ENCODE measurements at regions not wholly inside any gene's neighbourhood (a gene's known extent, or its start where the extent isn't known, plus 50 kb on each side); places are given as distances from the start of the nearest gene placed in this dataset.
"Not testable (repeated sequence)": the region's sequence is repeated elsewhere in the genome, so short reads cannot be mapped to it uniquely, and the experiment has no call there.

DNA sequence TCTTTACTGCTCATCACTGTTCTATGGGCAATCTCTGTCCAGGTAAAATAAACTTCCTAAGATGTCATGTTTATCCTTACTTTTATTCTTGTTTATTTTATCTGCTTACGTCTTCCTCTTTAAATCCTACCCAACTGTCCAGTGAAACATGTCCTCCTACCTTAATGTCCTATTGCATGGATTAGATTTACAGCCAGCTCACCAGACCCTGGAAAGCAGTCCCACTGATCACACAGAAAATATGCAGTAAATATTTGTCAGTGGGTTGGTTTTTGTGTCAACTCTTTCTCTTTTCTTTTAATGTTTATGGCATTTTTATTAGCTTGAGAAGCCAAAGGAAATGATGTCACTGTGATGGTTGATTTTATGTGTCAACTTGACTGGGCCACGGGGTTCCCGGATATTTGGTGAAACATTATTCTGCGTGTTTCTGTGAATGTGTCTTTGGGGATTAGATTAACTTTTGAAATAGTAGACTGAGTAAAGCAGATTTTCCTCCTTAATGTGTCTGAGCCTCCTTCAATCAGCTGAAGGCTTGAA is 258.3 kb downstream of the SRGAP2C start:
- Histone ChIP-seq H3K4me1 (ENCODE audit: control insufficient read depth, insufficient read depth, low read length, poor library complexity, severe bottlenecking) (no peaks in the 10 kb centered on the region), H3K9me3 (ENCODE audit: control insufficient read depth, low read length) (no peaks in the 10 kb centered on the region), H3K27ac (ENCODE audit: low read depth, low read length, severe bottlenecking) (no peak overlapping the region), H3K36me3 (ENCODE audit: control insufficient read depth, insufficient read depth, low read length) (no peaks in the 10 kb centered on the region), H3K4me3 (ENCODE audit: extremely low read depth, insufficient read depth, low read length, poor library complexity, severe bottlenecking) (no peak overlapping the region)
- WGBS, 2 experiments (ENCODE audit: insufficient coverage in 2 of 2), result 85 to 93% methylated on average over 3 to 4 of the region's 4 CpGs

DNA sequence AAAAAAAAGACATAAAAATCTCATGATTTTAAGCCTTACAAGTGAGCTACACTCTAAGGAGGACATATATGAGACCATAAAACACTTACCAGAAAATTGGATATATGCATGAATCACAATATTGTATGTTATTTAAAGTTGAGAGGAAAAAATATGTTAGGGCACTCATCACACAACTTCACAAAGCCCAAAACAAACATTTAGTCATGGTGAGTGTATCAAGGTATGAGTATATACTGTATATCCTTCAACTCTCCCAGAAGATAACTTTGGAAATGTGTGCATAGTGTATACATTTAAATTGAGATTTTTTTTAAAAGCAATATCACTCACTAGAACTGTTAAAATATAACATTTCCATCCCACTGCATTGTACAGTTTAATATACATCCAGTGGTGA is 259.3 kb downstream of the SRGAP2C start:
- H3K4me3 ChIP-seq (ENCODE audit: extremely low read depth, insufficient read depth, low read length, poor library complexity, severe bottlenecking), result no peak overlapping the region
- H3K27ac ChIP-seq (ENCODE audit: low read depth, low read length, severe bottlenecking), result no peak overlapping the region
- H3K36me3 ChIP-seq (ENCODE audit: control insufficient read depth, insufficient read depth, low read length), result no peaks in the 10 kb centered on the region
- H3K4me1 ChIP-seq (ENCODE audit: control insufficient read depth, insufficient read depth, low read length, poor library complexity, severe bottlenecking), result no peaks in the 10 kb centered on the region
- H3K9me3 ChIP-seq (ENCODE audit: control insufficient read depth, low read length), result no peaks in the 10 kb centered on the region

DNA sequence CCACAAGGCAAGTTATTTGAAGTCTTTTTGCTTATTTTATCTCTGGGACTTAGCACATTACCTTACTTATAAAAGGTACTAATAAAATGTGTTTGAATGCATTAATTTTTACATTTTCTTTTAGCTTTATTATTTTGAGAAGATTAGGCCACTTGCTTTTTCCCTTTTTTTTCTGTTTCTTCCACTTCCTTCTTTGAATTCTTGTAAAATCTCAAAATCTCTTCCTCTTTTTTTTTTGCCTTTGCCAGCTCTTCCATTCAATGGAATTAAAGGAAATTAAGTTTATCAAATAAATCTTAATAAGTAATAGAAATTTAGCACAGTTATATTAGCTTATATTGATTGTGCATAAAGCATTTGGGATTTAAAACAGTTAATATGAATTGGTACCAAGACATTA is 260.9 kb downstream of the SRGAP2C start:
- Histone ChIP-seq H3K4me3 (ENCODE audit: extremely low read depth, insufficient read depth, low read length, poor library complexity, severe bottlenecking) (no peak overlapping the region), H3K9me3 (ENCODE audit: control insufficient read depth, low read length) (no peaks in the 10 kb centered on the region), H3K4me1 (ENCODE audit: control insufficient read depth, insufficient read depth, low read length, poor library complexity, severe bottlenecking) (no peaks in the 10 kb centered on the region), H3K36me3 (ENCODE audit: control insufficient read depth, insufficient read depth, low read length) (no peaks in the 10 kb centered on the region), H3K27ac (ENCODE audit: low read depth, low read length, severe bottlenecking) (no peak overlapping the region)

DNA sequence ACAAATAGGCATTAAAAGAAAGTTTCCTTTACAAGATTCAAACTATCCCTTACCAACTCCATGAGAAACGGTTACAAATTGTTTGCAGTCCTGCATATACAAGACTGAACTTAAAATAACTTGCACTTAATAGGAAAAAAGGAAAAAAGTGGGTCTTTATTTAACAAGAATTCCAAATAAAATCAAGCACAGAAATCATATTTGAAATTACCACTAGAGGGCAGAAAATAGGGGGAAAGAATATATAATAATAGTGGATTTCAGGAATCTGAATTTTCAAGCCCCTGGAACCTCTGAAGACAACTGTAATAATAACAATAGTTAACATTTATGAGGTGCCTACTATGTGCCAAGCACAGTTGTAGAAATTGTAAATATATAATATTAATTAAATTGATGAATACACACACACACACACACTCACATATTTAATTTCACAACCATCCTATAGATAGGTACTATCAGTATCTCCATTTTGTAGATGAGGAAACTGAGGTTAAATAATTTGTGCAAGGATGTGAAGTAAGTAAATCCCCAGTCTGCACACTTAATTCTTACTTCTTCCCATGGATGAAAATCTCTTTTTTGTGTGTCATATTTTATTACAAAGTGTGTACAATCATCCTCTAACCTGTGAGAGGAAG is 262.6 kb downstream of the SRGAP2C start:
- H3K9me3 ChIP-seq (ENCODE audit: control insufficient read depth, low read length); H3K36me3 ChIP-seq (ENCODE audit: control insufficient read depth, insufficient read depth, low read length); H3K4me1 ChIP-seq (ENCODE audit: control insufficient read depth, insufficient read depth, low read length, poor library complexity, severe bottlenecking); H3K4me3 ChIP-seq (ENCODE audit: extremely low read depth, insufficient read depth, low read length, poor library complexity, severe bottlenecking); H3K27ac ChIP-seq (ENCODE audit: low read depth, low read length, severe bottlenecking): not testable (repeated sequence)
- no CpG with 5 or more reads among the region's 1 CpG for WGBS, 2 experiments (ENCODE audit: insufficient coverage in 2 of 2)

DNA sequence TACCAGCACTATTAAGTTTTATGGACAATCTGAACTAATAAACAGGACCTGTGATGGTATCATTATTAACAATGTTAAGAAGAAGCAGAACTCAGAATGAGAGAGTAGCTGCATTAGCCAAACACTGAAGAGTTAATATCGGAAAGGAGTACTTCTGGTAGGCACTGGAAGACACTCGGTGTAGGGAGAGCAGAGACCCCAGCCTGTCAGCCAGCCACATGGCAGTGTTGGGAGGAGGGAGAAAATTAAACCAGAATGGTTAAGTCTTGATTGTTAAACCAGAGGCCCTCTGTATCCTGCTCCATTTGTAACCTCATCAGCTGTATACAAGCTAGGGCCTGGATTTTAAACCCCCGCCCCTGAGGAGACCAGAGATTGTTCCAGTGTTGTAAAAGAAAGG is 263.3 kb downstream of the SRGAP2C start:
- not testable (repeated sequence) for H3K27ac ChIP-seq (ENCODE audit: low read depth, low read length, severe bottlenecking); H3K36me3 ChIP-seq (ENCODE audit: control insufficient read depth, insufficient read depth, low read length); H3K4me3 ChIP-seq (ENCODE audit: extremely low read depth, insufficient read depth, low read length, poor library complexity, severe bottlenecking); H3K9me3 ChIP-seq (ENCODE audit: control insufficient read depth, low read length); H3K4me1 ChIP-seq (ENCODE audit: control insufficient read depth, insufficient read depth, low read length, poor library complexity, severe bottlenecking)
- 100% methylated on average over 1 of the region's 3 CpGs; no CpG with 5 or more reads in 1 of the 2 experiments for WGBS, 2 experiments (ENCODE audit: insufficient coverage in 2 of 2)

DNA sequence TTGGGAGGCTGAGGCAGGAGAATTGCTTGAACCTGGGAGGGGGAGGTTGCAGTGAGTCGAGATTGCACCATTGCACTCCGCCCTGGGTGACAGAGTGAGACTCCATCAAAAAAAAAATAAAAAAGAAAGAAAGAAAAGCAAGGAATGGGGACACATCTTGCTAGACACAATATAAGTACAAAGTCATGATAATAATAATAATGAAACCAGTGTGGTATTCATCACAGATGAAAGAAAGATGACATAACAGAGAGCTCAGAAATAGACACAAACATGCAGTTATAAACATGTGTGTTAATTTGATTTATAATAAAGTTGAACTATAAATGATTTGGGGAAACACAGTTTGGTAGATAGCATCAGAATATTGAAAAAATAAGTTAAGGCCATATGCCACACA is 264.1 kb downstream of the SRGAP2C start:
- no peaks in the 10 kb centered on the region for H3K4me1 ChIP-seq (ENCODE audit: control insufficient read depth, insufficient read depth, low read length, poor library complexity, severe bottlenecking)
- no CpG with 5 or more reads among the region's 2 CpGs for WGBS, 2 experiments (ENCODE audit: insufficient coverage in 2 of 2)

DNA sequence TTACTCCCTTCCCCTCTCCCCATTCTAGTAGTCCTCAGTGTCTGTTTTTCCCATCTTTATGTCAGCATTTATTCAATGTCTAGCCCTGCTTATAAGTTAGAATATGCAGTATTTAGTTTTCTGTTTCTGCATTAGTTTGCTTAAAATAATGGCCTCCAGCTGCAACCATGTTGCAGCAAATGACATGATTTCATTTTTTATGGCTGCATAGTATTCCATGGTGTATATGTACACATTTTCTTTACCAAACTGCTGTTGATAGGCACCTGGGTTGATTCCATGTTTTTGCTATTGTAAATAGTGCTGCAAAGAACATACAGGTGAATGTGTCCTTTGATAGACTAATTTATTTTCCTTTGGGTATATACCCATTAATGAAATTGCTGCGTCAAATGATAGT is 267.7 kb downstream of the SRGAP2C start:
- no CpG with 5 or more reads among the region's 1 CpG for WGBS, 2 experiments (ENCODE audit: insufficient coverage in 2 of 2)

More for the DNA sequence above, 264.1 kb downstream of the SRGAP2C start:
- H3K4me3 ChIP-seq (ENCODE audit: extremely low read depth, insufficient read depth, low read length, poor library complexity, severe bottlenecking), result no peak overlapping the region
- no peaks in the 10 kb centered on the region for H3K36me3 ChIP-seq (ENCODE audit: control insufficient read depth, insufficient read depth, low read length)
- H3K9me3 ChIP-seq (ENCODE audit: control insufficient read depth, low read length), result no peaks in the 10 kb centered on the region
- H3K27ac ChIP-seq (ENCODE audit: low read depth, low read length, severe bottlenecking), result no peak overlapping the region

DNA sequence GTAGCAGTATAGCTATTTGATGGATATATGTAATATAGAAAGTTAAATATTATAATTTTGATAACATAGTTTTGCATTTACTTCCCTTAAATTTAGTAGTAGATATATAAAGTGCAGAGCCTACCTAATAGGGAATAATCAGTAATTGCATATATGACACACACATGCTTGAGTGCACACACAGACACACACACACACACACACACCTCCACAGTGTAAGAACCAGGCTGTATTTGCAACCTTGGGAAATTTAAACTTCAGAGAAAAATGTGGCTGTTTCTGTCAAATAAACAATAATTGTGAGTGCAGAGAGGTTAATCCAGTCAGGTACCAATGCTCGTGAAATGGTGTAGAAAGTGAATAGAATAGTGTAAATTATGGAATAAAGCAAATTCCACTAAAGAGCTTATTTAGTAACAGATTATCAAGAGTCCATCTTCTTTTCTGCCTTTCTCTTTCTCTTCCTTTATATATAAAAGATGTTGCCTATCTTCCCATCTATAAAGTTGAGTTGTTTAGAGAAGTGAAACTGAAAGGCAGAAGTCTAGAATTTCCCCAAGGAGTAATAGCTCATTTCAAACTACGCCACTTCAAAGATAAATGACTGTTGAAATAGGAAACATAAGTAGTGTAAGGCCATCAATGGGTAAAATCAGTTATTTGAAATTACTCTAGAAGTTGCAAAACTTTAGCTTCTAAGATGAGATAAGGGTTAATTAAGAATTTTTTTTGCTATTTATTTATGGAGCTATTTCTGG is 273.7 kb downstream of the SRGAP2C start:
- Histone ChIP-seq H3K9me3 (ENCODE audit: control insufficient read depth, low read length) (no peaks in the 10 kb centered on the region), H3K36me3 (ENCODE audit: control insufficient read depth, insufficient read depth, low read length) (no peaks in the 10 kb centered on the region), H3K27ac (ENCODE audit: low read depth, low read length, severe bottlenecking) (no peak overlapping the region), H3K4me1 (ENCODE audit: control insufficient read depth, insufficient read depth, low read length, poor library complexity, severe bottlenecking) (no peaks in the 10 kb centered on the region), H3K4me3 (ENCODE audit: extremely low read depth, insufficient read depth, low read length, poor library complexity, severe bottlenecking) (no peak overlapping the region)
- 100% methylated on average over 1 of the region's 2 CpGs; no CpG with 5 or more reads in 1 of the 2 experiments for WGBS, 2 experiments (ENCODE audit: insufficient coverage in 2 of 2)

More for the DNA sequence above, 267.7 kb downstream of the SRGAP2C start:
- H3K9me3 ChIP-seq (ENCODE audit: control insufficient read depth, low read length), result no peaks in the 10 kb centered on the region
- no peak overlapping the region for H3K27ac ChIP-seq (ENCODE audit: low read depth, low read length, severe bottlenecking)
- H3K4me1 ChIP-seq (ENCODE audit: control insufficient read depth, insufficient read depth, low read length, poor library complexity, severe bottlenecking), result no peaks in the 10 kb centered on the region
- no peaks in the 10 kb centered on the region for H3K36me3 ChIP-seq (ENCODE audit: control insufficient read depth, insufficient read depth, low read length)
- H3K4me3 ChIP-seq (ENCODE audit: extremely low read depth, insufficient read depth, low read length, poor library complexity, severe bottlenecking), result no peak overlapping the region

DNA sequence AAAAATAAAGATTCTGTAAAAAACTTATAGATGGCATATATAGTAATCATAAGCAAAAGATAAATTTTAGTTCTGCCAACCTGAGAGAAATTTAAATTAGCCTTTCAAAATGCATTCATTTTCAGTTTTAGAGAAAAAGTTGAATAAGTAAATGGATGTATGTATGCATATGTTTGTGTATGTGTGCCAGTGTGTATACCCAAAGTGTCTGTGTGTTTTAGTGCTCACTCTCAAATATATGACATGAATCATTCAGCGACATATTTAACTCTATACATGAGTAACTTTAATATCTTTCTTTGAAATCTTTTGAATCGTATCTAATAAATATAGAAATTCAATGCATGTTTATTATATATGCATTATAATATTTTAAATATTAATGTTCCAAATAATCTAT is 274.5 kb downstream of the SRGAP2C start:
- Histone ChIP-seq H3K4me1 (ENCODE audit: control insufficient read depth, insufficient read depth, low read length, poor library complexity, severe bottlenecking) (no peaks in the 10 kb centered on the region), H3K9me3 (ENCODE audit: control insufficient read depth, low read length) (no peaks in the 10 kb centered on the region), H3K4me3 (ENCODE audit: extremely low read depth, insufficient read depth, low read length, poor library complexity, severe bottlenecking) (no peak overlapping the region), H3K36me3 (ENCODE audit: control insufficient read depth, insufficient read depth, low read length) (no peaks in the 10 kb centered on the region), H3K27ac (ENCODE audit: low read depth, low read length, severe bottlenecking) (no peak overlapping the region)
- no CpG with 5 or more reads among the region's 2 CpGs for WGBS, 2 experiments (ENCODE audit: insufficient coverage in 2 of 2)

DNA sequence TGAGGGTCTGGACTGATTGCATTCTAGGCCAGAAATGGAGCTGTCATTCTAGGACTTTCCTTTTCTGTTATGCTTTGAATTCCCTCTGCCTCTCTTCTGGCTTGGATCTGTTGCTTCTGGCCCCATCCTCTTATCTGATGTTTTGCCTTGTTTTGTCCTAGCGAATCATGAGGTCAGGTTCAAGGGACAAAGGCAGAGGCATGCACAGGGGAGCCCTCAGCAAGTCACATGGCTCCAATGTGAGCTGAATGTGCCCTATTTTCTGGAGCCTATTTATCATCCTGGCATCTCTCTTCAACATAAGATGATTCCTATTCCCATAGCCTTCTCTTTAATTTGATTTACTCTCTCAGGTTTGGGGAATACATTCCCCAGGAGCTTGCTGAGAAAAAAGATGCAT is 284.6 kb downstream of the SRGAP2C start:
- not testable (repeated sequence) for H3K36me3 ChIP-seq (ENCODE audit: control insufficient read depth, insufficient read depth, low read length); H3K4me3 ChIP-seq (ENCODE audit: extremely low read depth, insufficient read depth, low read length, poor library complexity, severe bottlenecking)
- 100% methylated on average over 1 of the region's 1 CpG; no CpG with 5 or more reads in 1 of the 2 experiments for WGBS, 2 experiments (ENCODE audit: insufficient coverage in 2 of 2)

DNA sequence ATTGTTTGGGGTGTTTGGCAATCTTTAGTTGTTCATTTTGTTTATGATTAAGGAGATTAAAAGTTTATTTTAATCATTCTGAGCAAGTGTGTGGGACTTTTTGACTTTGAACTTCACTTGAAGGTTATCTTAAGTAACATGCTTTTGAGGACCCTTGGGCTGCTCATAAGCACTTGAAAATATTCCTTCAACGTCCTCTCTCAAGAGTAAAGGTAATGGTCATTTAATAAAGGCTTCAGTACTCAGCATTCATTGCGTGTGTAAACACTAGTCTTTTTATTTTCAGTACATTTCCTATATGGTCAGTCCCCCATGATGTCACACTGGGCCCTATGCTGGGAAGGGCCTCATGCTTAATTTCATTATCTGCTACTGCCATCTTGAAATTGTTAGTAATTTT is 285.6 kb downstream of the SRGAP2C start:
- not testable (repeated sequence) for H3K4me3 ChIP-seq (ENCODE audit: extremely low read depth, insufficient read depth, low read length, poor library complexity, severe bottlenecking)

More for the DNA sequence above, 284.6 kb downstream of the SRGAP2C start:
- H3K27ac ChIP-seq (ENCODE audit: low read depth, low read length, severe bottlenecking); H3K4me1 ChIP-seq (ENCODE audit: control insufficient read depth, insufficient read depth, low read length, poor library complexity, severe bottlenecking); H3K9me3 ChIP-seq (ENCODE audit: control insufficient read depth, low read length): not testable (repeated sequence)

More for the DNA sequence above, 285.6 kb downstream of the SRGAP2C start:
- H3K27ac ChIP-seq (ENCODE audit: low read depth, low read length, severe bottlenecking); H3K36me3 ChIP-seq (ENCODE audit: control insufficient read depth, insufficient read depth, low read length); H3K4me1 ChIP-seq (ENCODE audit: control insufficient read depth, insufficient read depth, low read length, poor library complexity, severe bottlenecking); H3K9me3 ChIP-seq (ENCODE audit: control insufficient read depth, low read length): not testable (repeated sequence)
- WGBS, 2 experiments (ENCODE audit: insufficient coverage in 2 of 2), result 83 to 100% methylated on average over 1 of the region's 2 CpGs

All from mesodermal cell (in vitro differentiated cells).